Bronchial epithelial cell (primary cell): ENCODE measurements at regions not wholly inside any gene's neighbourhood (a gene's known extent, or its start where the extent isn't known, plus 50 kb on each side); places are given as distances from the start of the nearest gene placed in this dataset.
"Not testable (repeated sequence)": the region's sequence is repeated elsewhere in the genome, so short reads cannot be mapped to it uniquely, and the experiment has no call there.

Source experiments
- DNase-seq: peaks from one replicate; pipeline ENCODE4 v3.0.0-alpha.2; 2010; ENCODE audit warnings: low read depth
- FAIRE-seq: peaks from 2 replicates; lab custom pipeline; 2011; peaks lifted over from hg19 to GRCh38; lab: Jason Lieb, UNC
- H3K27me3 ChIP-seq: 2 replicates; pipeline ENCODE4 v1.5.1; 2011; ENCODE audit warnings: low read length; ENCODE audit not compliant: control insufficient read depth, insufficient read depth
- H3K36me3 ChIP-seq: 2 replicates; pipeline ENCODE4 v1.5.1; 2011; ENCODE audit warnings: low read length; ENCODE audit not compliant: control insufficient read depth, insufficient read depth
- H3K4me3 ChIP-seq: 2 replicates; pipeline ENCODE4 v1.5.1; 2011; ENCODE audit warnings: mild to moderate bottlenecking, low read depth, low read length, control low read depth
- CTCF ChIP-seq: IDR thresholded peaks from 2 replicates; pipeline ENCODE4 v1.5.1; 2011; ENCODE audit warnings: mild to moderate bottlenecking, moderate library complexity, low read length, control low read depth, inconsistent platforms; ENCODE audit not compliant: insufficient read depth, severe bottlenecking

GRCh38 chr11:71638801-71639519, 56.3 kb upstream of the KRTAP5-11 start:
- not testable (repeated sequence) for H3K36me3 ChIP-seq, FAIRE-seq, DNase-seq, H3K27me3 ChIP-seq, H3K4me3 ChIP-seq
- TF ChIP-seq CTCF, result peak; percentile 62

- not testable (repeated sequence) for DNase-seq, FAIRE-seq, H3K27me3 ChIP-seq, H3K36me3 ChIP-seq
- H3K4me3 ChIP-seq, result peak overlapping the region; percentile 2
Observed at GRCh38 chr11:71639520-71639849, 56.8 kb upstream of the KRTAP5-11 start.

GRCh38 chr11:71639916-71640315, 57.2 kb upstream of the KRTAP5-11 start:
- H3K36me3 ChIP-seq, H3K4me3 ChIP-seq, H3K27me3 ChIP-seq, DNase-seq, FAIRE-seq: not testable (repeated sequence)

- not testable (repeated sequence) for FAIRE-seq, H3K36me3 ChIP-seq, DNase-seq, H3K4me3 ChIP-seq, H3K27me3 ChIP-seq
Observed at GRCh38 chr11:71647078-71647477, 64.4 kb upstream of the KRTAP5-11 start.

- DNase-seq, H3K36me3 ChIP-seq, H3K4me3 ChIP-seq, H3K27me3 ChIP-seq, FAIRE-seq: not testable (repeated sequence)
Observed at GRCh38 chr11:71652998-71653397, 70.3 kb upstream of the KRTAP5-11 start.

GRCh38 chr11:71654423-71654822, 71.7 kb upstream of the KRTAP5-11 start:
- not testable (repeated sequence) for H3K27me3 ChIP-seq, H3K36me3 ChIP-seq, DNase-seq, FAIRE-seq, H3K4me3 ChIP-seq

GRCh38 chr11:71655041-71655440, 72.4 kb upstream of the KRTAP5-11 start:
- DNase-seq, H3K27me3 ChIP-seq, H3K36me3 ChIP-seq, H3K4me3 ChIP-seq, FAIRE-seq: not testable (repeated sequence)

GRCh38 chr11:71656513-71656912, 73.8 kb upstream of the KRTAP5-11 start:
- not testable (repeated sequence) for H3K36me3 ChIP-seq, H3K4me3 ChIP-seq, DNase-seq, FAIRE-seq, H3K27me3 ChIP-seq

- not testable (repeated sequence) for H3K36me3 ChIP-seq, DNase-seq
Observed at GRCh38 chr11:71664941-71665340, 82.3 kb upstream of the KRTAP5-11 start.

GRCh38 chr11:71698110-71698509, 115.4 kb upstream of the KRTAP5-11 start:
- H3K4me3 ChIP-seq, H3K36me3 ChIP-seq, DNase-seq, FAIRE-seq, H3K27me3 ChIP-seq: not testable (repeated sequence)

More at GRCh38 chr11:71664941-71665340, 82.3 kb upstream of the KRTAP5-11 start:
- not testable (repeated sequence) for H3K4me3 ChIP-seq, FAIRE-seq, H3K27me3 ChIP-seq
